Renal cortical epithelial cell (primary cell): ENCODE measurements at regions not wholly inside any gene's neighbourhood (a gene's known extent, or its start where the extent isn't known, plus 50 kb on each side); places are given as distances from the start of the nearest gene placed in this dataset.
A peak's percentile ranks its signal among the peaks of the same experiment; 100 is the strongest.
"Not testable (repeated sequence)": the region's sequence is repeated elsewhere in the genome, so short reads cannot be mapped to it uniquely, and the experiment has no call there.

Experiments used
- DNase-seq: peaks from one replicate; pipeline ENCODE4 v3.0.0-alpha.2; 2011; ENCODE audit warnings: low read depth

DNA sequence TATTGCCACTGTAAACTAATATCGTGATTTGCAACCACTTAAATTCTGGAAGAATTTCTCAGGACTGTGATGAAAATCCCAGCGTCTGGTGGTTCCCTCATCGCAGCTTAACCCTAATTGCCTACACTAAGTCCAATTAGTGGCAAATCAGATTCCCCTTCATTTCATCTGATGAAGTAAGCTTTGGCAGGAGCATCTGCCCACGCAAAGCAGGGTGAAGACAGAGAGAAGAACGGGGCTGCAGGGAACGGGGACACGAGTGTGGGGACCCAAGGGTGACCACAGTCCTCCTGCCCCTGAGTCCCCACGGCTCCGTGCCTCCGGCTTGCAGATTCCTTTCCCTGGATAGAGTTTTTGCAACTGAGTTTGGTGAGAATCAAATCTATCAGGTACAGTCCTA is 159.5 kb downstream of the LY86 start:
- no peak for DNase-seq

DNA sequence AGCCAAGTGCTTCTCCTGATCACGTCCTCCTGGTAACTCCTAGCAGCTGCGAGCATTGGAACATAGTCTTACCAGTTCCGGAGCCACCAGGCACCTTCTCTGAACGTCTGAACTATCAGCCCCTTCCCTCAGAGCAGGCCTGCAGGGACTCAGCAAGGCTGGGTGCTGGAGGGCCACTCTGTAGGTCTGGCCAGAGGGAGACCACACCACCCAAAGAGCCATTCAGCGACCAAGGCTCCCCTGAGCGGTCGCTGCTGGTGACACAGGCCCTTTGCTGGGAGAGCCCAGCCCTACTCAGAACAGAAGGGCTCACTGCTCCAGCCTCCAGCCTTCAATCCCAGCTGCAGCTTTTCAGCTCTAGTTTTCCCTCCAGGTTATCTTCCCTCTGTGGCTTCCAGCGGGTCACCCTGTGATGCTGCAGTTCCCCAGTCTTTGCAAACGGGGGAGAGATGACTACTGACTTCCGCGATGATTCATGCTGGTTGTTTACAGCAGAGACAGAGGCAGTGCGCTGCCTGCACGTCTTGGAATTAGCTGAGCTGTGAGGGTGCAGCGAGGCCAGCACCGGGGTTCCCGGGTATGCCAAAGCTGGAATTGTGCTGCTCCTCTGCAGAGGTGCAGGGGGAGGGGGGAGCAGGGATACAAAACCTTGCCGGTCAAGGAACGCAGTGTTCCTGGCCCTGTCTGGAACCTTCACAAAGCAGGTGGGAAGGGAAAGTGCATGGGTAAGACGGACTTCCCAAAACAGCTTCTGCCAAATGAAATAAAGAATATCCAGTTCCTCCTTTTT is 161.4 kb downstream of the LY86 start:
- DNase-seq, result peak; percentile 66

- DNase-seq, result no peak
These were observed 162.2 kb downstream of the LY86 start for GRCh38 chr6:6750594-6751265.

DNA sequence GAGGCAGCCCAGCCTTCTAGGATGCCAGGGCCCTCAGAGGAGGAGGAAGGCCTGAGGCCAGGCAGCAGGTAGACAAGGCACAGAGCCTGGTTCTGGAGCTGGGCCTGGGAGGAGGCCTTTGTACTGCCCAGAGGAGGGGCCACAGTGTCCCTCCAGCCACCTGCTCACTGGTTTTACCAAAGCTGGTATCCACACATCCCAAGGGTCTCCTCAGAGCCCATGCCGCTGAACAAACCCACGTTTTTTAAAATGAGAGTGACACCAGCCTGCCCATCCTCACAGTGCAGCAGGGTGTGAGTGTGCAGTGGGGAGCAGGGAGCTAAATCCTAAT is 162.7 kb downstream of the LY86 start:
- no peak for DNase-seq

DNA sequence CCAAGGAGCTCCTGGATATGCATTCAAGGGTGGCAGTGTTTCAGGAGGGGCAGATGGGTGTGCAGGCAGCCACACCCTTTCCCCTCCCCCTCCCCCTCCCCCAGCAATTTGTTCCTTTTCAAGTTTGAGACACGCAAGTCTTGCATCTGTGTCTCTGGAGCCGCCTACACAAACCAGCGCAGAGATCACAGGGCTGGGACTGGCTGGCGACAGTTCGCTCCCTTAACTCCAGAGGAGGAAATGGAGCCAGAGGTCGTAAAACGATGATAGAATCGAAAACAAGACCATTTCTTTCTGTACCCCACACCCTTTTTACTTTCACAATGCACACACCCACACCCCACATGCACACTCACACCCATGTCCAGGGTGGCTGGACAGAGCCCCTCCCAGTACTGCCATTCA is 163.1 kb downstream of the LY86 start:
- DNase-seq, result no peak

DNA sequence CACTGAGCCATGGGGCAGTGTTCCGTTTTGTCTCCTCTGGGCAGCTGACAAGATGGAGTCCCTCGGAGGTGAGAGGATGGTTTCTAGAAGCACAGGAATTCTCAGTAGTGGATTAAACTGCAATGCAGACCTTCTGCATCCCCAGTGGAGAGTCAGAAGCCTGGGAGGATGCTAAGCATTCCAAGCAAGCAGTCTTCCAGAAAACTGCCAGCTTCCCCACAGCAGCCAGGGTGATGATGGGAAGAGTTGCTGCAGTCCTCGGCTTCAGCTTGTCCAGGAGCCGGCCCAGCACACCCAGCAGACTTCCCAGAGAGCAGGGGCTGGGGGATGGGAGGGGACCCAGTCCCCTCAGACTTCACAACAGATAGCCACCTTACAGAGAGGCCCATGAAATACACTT is 163.6 kb downstream of the LY86 start:
- DNase-seq, result peak; percentile 88

GRCh38 chr6:6753301-6753700 is 164.8 kb downstream of the LY86 start:
- DNase-seq, result no peak

DNA sequence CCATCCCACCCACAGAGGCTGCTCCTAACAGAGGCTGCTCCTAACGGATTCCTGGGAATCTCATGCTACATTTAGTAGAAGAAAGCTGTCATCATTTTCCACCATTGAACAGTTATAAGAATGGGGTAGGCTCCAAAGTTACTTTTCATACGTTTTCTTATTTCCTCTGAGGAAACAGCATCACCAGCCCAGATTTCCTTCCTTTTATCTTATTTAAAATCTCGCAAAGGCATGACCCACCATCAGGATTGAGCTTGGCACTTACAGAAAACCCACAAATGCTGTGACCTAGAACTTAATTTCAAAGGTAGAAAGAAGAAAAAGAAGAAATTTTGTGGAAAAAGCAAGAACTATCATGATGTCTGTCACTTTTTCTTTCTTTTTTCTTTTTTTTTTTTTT is 168.0 kb downstream of the LY86 start:
- DNase-seq, result no peak

- DNase-seq, result no peak
These were observed 170.0 kb downstream of the LY86 start for GRCh38 chr6:6758546-6758914.

GRCh38 chr6:6758915-6759654 is 170.6 kb downstream of the LY86 start:
- DNase-seq, result peak; percentile 60

GRCh38 chr6:6760002-6760401 is 171.5 kb downstream of the LY86 start:
- DNase-seq, result no peak

- not testable (repeated sequence) for DNase-seq
These were observed 174.0 kb downstream of the LY86 start for GRCh38 chr6:6762566-6762965.

GRCh38 chr6:6764764-6765434 is 176.4 kb downstream of the LY86 start:
- DNase-seq, result peak; percentile 76

- peak; percentile 65 for DNase-seq
These were observed 177.8 kb downstream of the LY86 start for GRCh38 chr6:6766230-6766905.

GRCh38 chr6:6769466-6769865 is 180.9 kb downstream of the LY86 start:
- DNase-seq, result no peak

GRCh38 chr6:6771224-6771945 is 182.9 kb downstream of the LY86 start:
- no peak for DNase-seq

GRCh38 chr6:6771964-6772363 is 183.4 kb downstream of the LY86 start:
- DNase-seq, result no peak

GRCh38 chr6:6772751-6773150 is 184.2 kb downstream of the LY86 start:
- no peak for DNase-seq

DNA sequence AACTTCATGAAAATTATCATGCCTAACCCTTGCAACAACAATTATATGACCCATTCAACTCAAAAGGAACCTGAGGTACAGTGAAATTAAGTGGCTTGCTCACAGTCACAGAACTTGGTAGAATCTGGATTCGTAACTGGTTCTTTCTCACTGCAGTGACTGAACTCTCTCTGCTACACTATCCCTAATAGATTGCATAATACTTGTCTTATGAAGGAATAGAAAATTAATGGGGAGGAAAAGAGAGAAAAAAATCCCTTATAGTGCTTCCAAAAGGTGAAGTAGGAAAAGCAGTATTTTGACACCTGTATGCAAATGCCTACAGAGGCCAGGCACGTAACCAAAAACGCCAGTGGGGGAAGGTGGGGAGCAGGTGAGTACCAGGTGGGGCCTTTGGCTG is 186.6 kb downstream of the LY86 start:
- DNase-seq, result no peak

DNA sequence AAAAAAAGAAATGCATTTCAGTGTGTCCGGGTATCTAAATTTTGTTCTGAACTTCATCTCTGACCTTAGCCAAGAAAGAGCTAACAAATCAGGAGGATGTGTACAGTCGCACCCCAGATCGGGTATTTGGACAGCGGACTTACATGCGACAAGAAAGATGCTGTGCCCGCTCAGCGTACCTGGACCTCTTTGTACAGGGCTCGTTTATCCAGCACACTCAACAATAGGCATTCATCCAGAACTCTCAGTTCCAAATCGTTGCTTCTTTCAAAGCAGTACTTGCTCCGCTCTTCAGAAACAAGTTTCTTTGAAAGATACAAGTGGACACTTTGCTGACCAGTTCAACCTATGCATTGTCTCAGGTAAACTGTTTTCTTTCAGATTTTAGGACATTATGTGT is 191.7 kb downstream of the LY86 start:
- DNase-seq, result no peak

DNA sequence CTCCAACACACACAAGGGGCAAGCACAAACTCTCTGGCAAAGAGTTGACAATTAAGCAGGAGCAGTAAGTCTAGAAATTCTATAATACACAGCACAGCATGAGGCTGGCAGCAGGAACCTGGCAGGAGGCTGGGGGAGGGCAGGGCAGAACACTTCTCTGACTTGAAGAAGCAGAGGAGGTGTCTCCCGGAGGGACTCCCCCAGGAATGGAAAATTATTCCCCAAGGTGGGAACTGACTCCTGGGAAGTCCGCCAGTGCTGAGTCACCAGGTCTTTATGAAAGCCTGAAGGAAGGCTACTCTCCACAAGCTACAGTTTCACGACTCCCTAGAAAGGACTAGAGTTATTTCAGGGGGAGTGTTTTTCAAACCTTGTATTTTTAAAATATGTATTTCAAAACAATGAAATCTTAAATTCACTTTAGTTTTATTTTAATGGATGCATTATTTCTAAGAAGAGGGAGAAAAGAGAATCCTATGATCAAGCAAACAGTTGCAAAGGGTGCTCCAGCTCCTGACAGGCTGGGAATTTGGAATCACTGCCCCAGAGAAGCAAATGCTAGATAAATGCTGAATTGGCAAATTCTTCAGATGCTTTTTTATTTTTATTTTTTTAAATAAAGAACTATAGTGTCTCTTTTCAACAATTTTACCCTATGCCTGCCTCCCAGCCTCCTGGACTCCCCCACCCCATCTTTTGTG is 192.8 kb downstream of the LY86 start:
- DNase-seq, result peak; percentile 95
